ENCODE measurements at regions not wholly inside any gene's neighbourhood (a gene's known extent, or its start where the extent isn't known, plus 50 kb on each side); places are given as distances from the start of the nearest gene placed in this dataset.
A peak's percentile ranks its signal among the peaks of the same experiment; 100 is the strongest.

GRCh38 chr9:19732441-19732951, 56.3 kb downstream of the SLC24A2 start:
- no peak for DNase-seq (ENCODE audit: extremely low spot score, insufficient read length, low read depth)
- FAIRE-seq = no peak

GRCh38 chr9:19728101-19728500, 60.7 kb downstream of the SLC24A2 start:
- DNase-seq (ENCODE audit: extremely low spot score, insufficient read length, low read depth) = no peak
- FAIRE-seq = no peak

DNA sequence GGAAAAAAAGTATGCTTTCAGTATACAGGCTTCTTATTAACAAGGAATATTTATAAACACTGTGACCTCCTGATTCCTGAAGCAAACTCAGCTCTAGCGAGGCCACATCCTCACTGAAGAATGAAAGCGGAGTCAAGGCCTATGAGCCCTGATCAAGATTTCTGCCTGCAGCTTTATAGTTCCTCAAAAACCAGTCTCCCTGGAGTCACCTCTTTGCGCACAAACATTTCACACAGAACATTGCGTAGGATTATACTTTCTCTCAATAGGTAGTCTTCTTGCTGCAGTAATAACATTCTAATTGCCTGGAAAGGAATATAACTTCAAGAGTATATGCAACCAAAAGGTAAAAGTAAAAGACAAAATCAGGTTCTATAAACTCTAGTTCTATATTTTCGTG, 62.9 kb downstream of the SLC24A2 start:
- DNase-seq (ENCODE audit: extremely low spot score, insufficient read length, low read depth) (no peak), FAIRE-seq (no peak)

DNA sequence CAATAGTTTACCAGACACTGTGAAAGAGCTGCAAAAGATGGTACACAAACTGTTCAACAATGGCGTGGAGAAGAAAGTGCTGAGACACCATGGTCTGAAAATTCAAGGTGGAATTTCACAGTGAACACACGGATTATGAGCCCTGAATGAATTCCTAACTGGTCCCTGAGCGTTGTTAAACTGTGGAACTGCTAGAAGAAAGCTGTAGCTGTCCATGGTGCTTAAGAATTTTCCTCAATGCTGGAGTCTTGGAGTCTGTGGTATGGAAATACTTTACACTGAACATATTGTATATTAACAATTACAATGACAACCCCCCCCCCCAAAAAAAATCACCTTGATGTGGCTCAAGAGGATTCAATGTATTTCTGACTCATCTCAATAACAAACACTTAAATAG, 68.5 kb downstream of the SLC24A2 start:
- no peak for FAIRE-seq
- DNase-seq (ENCODE audit: extremely low spot score, insufficient read length, low read depth) = no peak

DNA sequence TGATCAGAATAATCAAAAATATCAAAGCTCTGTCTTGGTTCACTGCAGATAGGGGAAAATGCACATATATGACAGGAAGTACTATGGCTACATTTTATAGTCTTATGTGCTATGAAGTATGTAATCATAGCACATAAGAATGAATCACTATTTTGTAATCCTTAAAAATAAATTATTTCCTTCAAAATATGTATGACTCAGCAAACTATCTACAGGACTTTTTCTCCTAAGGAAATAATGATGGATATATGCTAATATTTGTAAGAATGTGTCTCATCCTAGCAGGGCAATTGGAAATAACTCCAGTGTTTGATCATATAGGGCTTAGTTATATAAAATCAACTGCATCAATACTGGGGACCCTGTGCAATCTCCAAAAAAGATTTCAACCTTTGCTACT, 85.1 kb downstream of the SLC24A2 start:
- FAIRE-seq (no peak), DNase-seq (ENCODE audit: extremely low spot score, insufficient read length, low read depth) (no peak)

DNA sequence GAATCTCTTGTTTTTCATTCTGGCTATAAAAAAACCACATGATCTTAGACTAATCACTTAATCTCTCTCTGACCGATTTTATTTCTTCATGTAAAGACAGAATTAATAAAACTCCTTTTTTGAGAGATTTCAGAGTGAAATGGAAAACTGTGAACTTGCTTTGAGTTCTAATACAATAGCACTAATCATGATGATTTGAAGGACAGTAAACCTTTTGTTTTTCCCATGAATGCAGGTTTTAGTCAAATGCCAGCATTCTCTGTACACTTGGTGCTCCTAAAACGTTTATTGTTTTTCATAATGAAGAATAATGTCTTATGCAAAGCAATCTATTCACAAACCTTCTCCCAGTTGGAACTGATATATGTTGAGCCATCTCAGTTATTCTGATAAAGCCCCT, 86.8 kb downstream of the SLC24A2 start:
- no peak for FAIRE-seq
- DNase-seq (ENCODE audit: extremely low spot score, insufficient read length, low read depth) = no peak

GRCh38 chr9:19701274-19701673, 87.6 kb downstream of the SLC24A2 start:
- FAIRE-seq (no peak), DNase-seq (ENCODE audit: extremely low spot score, insufficient read length, low read depth) (no peak)

DNA sequence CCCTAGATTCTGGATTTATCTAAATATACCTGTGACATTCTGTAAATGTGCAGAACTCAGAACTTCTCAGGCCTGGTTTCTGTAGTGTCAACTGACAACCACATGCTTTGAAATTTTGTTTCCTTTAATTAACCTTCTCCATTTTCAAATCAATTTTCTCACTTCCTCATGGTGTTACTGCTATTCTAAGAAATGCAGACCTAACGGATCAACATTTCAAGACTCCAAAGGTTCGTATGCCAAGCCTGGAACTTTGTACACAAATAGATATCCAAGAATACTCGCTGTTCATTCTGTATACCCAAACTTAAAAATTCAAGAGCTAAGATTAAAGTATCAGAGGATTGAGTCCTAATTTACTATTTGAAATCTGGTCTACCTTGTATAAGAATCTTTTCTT, 88.1 kb downstream of the SLC24A2 start:
- FAIRE-seq (no peak), DNase-seq (ENCODE audit: extremely low spot score, insufficient read length, low read depth) (no peak)

- FAIRE-seq = no peak
Observed at GRCh38 chr9:19699756-19700155, 89.1 kb downstream of the SLC24A2 start.

GRCh38 chr9:19698960-19699359, 89.9 kb downstream of the SLC24A2 start:
- FAIRE-seq = no peak
- DNase-seq (ENCODE audit: extremely low spot score, insufficient read length, low read depth) = no peak

More at GRCh38 chr9:19699756-19700155, 89.1 kb downstream of the SLC24A2 start:
- no peak for DNase-seq (ENCODE audit: extremely low spot score, insufficient read length, low read depth)

- no peak for FAIRE-seq
- no peak for DNase-seq (ENCODE audit: extremely low spot score, insufficient read length, low read depth)
Observed at GRCh38 chr9:19694601-19695000, 94.2 kb downstream of the SLC24A2 start.

GRCh38 chr9:19690128-19690527, 98.7 kb downstream of the SLC24A2 start:
- no peak for DNase-seq (ENCODE audit: extremely low spot score, insufficient read length, low read depth)
- no peak for FAIRE-seq

DNA sequence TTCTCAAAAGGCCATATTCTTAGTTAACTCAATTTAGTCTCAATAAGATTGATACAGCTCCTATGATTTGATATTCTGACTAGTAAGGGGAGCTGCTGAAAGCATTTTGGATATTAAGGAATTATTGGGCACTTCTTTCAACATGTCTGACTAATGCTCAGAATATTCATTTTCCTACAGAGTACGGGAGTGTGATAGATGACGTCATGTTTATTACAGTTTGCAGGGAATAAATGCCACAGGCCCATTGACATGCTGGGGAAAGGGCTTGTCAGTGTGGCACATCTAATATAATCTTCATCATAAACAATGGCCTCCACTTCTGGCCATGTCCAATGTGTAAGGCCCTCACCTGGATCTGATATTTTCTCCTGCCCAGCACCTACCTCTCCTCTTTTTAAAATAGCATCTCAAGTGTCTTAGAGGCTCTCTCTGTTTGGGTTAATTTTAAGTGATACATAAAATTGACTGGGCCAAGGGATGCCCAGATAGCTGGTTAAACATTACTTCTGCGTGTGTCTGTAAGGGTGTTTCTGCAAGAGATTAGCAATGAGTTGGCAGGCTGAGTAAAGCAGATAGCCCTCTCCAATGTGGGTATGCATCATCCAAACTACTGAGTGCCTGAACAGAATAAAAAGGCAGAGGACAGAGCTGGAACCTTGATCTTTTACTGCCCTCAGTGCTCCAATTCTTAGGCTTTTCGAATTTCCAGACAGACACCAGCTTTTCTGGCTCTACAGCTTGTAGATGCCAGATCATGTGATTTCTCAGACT, 99.3 kb downstream of the SLC24A2 start:
- no peak for FAIRE-seq
- DNase-seq (ENCODE audit: extremely low spot score, insufficient read length, low read depth) = no peak

DNA sequence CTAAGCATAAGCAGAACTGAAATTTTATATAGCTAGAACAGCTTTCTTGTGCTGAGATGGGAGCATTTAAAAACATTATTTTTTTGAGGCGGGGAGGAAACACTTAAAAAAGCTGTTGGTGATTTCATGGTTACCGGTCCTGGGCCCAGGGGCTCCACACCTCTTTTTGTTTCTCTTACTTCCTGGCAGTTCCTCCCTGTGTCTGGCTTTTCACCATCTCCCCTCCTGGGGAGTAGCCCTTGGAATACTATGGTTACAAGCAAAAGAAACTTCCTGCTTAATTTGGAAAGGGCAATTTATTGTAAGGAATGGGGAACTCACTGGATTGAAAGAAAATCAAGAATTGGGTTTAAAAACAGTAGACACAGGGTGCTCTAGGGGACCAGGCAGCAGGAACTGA, 105.1 kb downstream of the SLC24A2 start:
- FAIRE-seq (no peak), DNase-seq (ENCODE audit: extremely low spot score, insufficient read length, low read depth) (no peak)

- FAIRE-seq (no peak), DNase-seq (ENCODE audit: extremely low spot score, insufficient read length, low read depth) (no peak)
Observed at GRCh38 chr9:19682397-19682796, 106.4 kb downstream of the SLC24A2 start.

- FAIRE-seq (no peak), DNase-seq (ENCODE audit: extremely low spot score, insufficient read length, low read depth) (no peak)
Observed at GRCh38 chr9:19681846-19682245, 107.0 kb downstream of the SLC24A2 start.

DNA sequence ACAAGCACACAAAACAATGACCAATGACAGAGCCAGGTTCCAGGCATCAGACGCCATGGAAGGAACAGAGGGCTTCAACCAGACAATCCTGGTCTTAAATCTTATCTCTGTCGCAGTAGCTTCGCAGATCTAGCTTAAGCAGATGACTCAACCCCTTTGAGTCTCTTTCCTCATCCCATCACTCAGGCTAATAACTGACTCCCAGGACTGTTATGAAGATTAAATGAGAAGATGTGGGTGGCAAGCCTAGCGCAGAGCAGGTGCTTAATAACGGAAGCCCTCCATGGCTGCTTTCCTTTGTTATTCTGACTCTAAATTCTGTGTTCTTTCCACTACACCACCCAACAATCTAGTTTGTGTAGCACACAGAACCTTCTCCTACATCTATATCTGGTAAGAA, 110.9 kb downstream of the SLC24A2 start:
- no peak for FAIRE-seq
- DNase-seq (ENCODE audit: extremely low spot score, insufficient read length, low read depth) = no peak

GRCh38 chr9:19675492-19675891, 113.3 kb downstream of the SLC24A2 start:
- FAIRE-seq = no peak

DNA sequence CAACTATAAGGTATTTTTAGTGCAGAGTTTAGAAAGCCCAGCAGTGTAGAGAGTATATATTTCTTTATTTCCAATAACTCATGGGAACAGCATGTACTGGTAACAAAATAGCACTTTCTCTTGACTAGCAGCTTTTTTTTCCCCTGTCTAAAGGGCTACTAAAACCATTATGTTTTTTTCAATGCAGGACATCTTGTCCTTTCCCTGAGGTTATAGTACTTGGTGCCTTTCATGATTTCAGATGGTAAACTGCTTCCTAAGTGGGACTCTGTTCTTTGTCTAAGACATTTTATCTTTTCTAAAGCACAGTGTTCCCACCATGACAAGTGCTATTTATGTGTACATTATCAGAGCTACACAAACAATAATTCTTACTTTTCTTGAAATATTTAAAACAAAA, 122.3 kb downstream of the SLC24A2 start:
- FAIRE-seq (no peak), DNase-seq (ENCODE audit: extremely low spot score, insufficient read length, low read depth) (no peak)

More at GRCh38 chr9:19675492-19675891, 113.3 kb downstream of the SLC24A2 start:
- DNase-seq (ENCODE audit: extremely low spot score, insufficient read length, low read depth) = no peak

- FAIRE-seq (peak; percentile 94), DNase-seq (ENCODE audit: extremely low spot score, insufficient read length, low read depth) (peak; percentile 3)
Observed at GRCh38 chr9:19665146-19665863, 123.5 kb downstream of the SLC24A2 start.

DNA sequence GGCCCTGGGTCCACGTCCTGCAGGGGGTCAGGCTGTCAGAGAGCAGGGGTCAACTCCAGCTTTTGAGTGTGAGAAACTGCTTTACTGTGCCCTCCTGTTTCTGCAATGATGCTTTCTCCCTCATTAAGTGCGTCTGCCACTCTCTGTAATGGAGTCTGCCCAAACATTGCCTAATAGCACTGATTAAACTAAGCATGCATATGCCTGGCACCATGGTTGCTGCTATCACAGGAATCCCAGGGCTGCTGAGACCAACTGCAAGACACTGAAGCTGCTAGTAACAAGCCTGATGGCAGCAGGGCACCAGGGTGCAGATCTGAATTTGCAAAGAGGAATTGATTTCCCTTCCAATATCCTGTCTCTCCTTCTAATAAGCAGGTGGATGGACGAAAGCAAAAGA, 125.3 kb downstream of the SLC24A2 start:
- DNase-seq (ENCODE audit: extremely low spot score, insufficient read length, low read depth) = no peak
- no peak for FAIRE-seq

All from GM18507 (cell line).